ENCODE measurements at regions not wholly inside any gene's neighbourhood (a gene's known extent, or its start where the extent isn't known, plus 50 kb on each side); places are given as distances from the start of the nearest gene placed in this dataset.

GRCh38 chr7:144975882-144976281 is 140.0 kb upstream of the TPK1 start:
- Histone ChIP-seq H3K9ac (replicated peaks in 1 of 4; ENCODE audit: extremely low read depth in 1 of 4, low read depth in 3 of 4, low read length in 3 of 4) (no peak overlapping the region), H2BK5ac (ENCODE audit: low read depth, low read length) (no peak overlapping the region), H3K23ac (ENCODE audit: insufficient read length) (no peak overlapping the region), H2BK20ac (ENCODE audit: low read length) (no peak overlapping the region), H3K79me2 (ENCODE audit: control insufficient read depth in 1 of 2, insufficient read depth in 2 of 2, low read length in 2 of 2) (no peaks in the 10 kb centered on the region), H3K4me2 (ENCODE audit: insufficient read depth in 1 of 2, low read depth in 2 of 2, low read length in 2 of 2) (no peak overlapping the region), H4K20me1 (replicated peaks in 1 of 2; ENCODE audit: control insufficient read depth in 1 of 2, insufficient read depth in 2 of 2, low read length in 2 of 2) (no peaks in the 10 kb centered on the region), H3K4me3 (ENCODE audit: extremely low read depth in 1 of 4, insufficient read depth in 2 of 4, low read depth in 3 of 4, low read length in 4 of 4) (no peak overlapping the region), H3K23me2 (ENCODE audit: low read depth, low read length) (no peaks in the 10 kb centered on the region), H3K36me3 (ENCODE audit: control insufficient read depth in 2 of 4, insufficient read depth in 4 of 4, low read length in 3 of 4) (no peaks in the 10 kb centered on the region), H3K79me1 (ENCODE audit: low read depth, low read length) (no peaks in the 10 kb centered on the region), H2BK120ac (replicated peaks; ENCODE audit: low read depth, low read length) (no peak overlapping the region), H2BK12ac (ENCODE audit: low read depth, low read length) (no peak overlapping the region), H3K56ac (replicated peaks; ENCODE audit: insufficient read length, low read depth, low read length) (no peak overlapping the region), H3K4me1 (replicated peaks in 1 of 4; ENCODE audit: control insufficient read depth in 3 of 4, insufficient read depth in 4 of 4, low read length in 3 of 4) (no peaks in the 10 kb centered on the region), H3K27me3 (replicated peaks in 1 of 4; ENCODE audit: control insufficient read depth in 3 of 4, extremely low read depth in 1 of 4, insufficient read depth in 3 of 4, low read length in 3 of 4) (no peaks in the 10 kb centered on the region), H3K14ac (ENCODE audit: insufficient read length) (no peak overlapping the region), H3K4ac (replicated peaks; ENCODE audit: insufficient read length, low read depth, low read length) (no peak overlapping the region), H4K5ac (ENCODE audit: insufficient read length, low read depth, low read length) (no peak overlapping the region), H2BK15ac (ENCODE audit: low read length) (no peak overlapping the region), H4K91ac (replicated peaks; ENCODE audit: insufficient read length, low read length) (no peak overlapping the region), H3K18ac (ENCODE audit: extremely low read depth, low read length) (no peak overlapping the region), H2AK5ac (ENCODE audit: low read depth, low read length) (no peak overlapping the region), H2AFZ (ENCODE audit: low read length) (no peak overlapping the region), H3K27ac (ENCODE audit: low read depth, low read length) (no peak overlapping the region), H4K8ac (ENCODE audit: extremely low read depth, insufficient read depth, low read length) (no peak overlapping the region), H3K9me3 (ENCODE audit: insufficient read depth in 2 of 2, low read depth in 1 of 2, low read length in 1 of 2) (no peaks in the 10 kb centered on the region)
- POLR2A ChIA-PET (ENCODE audit: partially characterized antibody): no interaction called here
- WGBS, 2 experiments (ENCODE audit: extremely low coverage in 1 of 2, insufficient coverage in 1 of 2, insufficient read length in 1 of 2, insufficient replicate concordance in 2 of 2, low coverage in 1 of 2, low lambda C conversion rate in 2 of 2, missing lambda C conversion rate in 1 of 2): 68% methylated on average over 4 of the region's 4 CpGs; no CpG with 5 or more reads in 1 of the 2 experiments
- CTCF ChIA-PET (ENCODE audit: partially characterized antibody): no interaction called here
- DNase-seq (ENCODE audit: low read depth in 1 of 2, low spot score in 2 of 2) (no peak), FAIRE-seq (no peak)
- TF ChIP-seq ATF3 (IDR thresholded peaks at IDR 0.05; ENCODE audit: insufficient read depth, low read depth, low read length) (no peak), POU5F1 (IDR thresholded peaks at IDR 0.05; ENCODE audit: low read depth, low read length) (no peak), SIN3A (conservative IDR thresholded peaks at IDR 0.05 in 1 of 2, IDR thresholded peaks at IDR 0.05 in 1 of 2; ENCODE audit: low read depth in 1 of 2, low read length in 2 of 2) (no peak), SUZ12 (IDR thresholded peaks at IDR 0.05; ENCODE audit: low read length) (no peak), GTF2F1 (IDR thresholded peaks at IDR 0.05; ENCODE audit: borderline replicate concordance, low read depth, low read length) (no peak), CREB1 (IDR thresholded peaks at IDR 0.05) (no peak), NRF1 (IDR thresholded peaks at IDR 0.05; ENCODE audit: low read depth, low read length) (no peak), EGR1 (IDR thresholded peaks at IDR 0.05; ENCODE audit: borderline replicate concordance, low read depth, low read length) (no peak), SAP30 (IDR thresholded peaks at IDR 0.05; ENCODE audit: insufficient read depth, insufficient replicate concordance, low read length) (no peak), NANOG (IDR thresholded peaks at IDR 0.05; ENCODE audit: insufficient read depth, low read depth, low read length, poor library complexity, severe bottlenecking) (no peak), SP1 (IDR thresholded peaks at IDR 0.05; ENCODE audit: low read depth, low read length) (no peak), RAD21 (IDR thresholded peaks at IDR 0.05 in 1 of 2, conservative IDR thresholded peaks at IDR 0.05 in 1 of 2; ENCODE audit: low read depth in 2 of 2, low read length in 2 of 2) (no peak), JUN (IDR thresholded peaks at IDR 0.05; ENCODE audit: low read depth, low read length) (no peak), MAFK (IDR thresholded peaks at IDR 0.05; ENCODE audit: low read depth, low read length) (no peak), GABPA (IDR thresholded peaks at IDR 0.05; ENCODE audit: borderline replicate concordance, insufficient read depth, low read length) (no peak)
